HG03520 (cell line): ENCODE measurements at regions not wholly inside any gene's neighbourhood (a gene's known extent, or its start where the extent isn't known, plus 50 kb on each side); places are given as distances from the start of the nearest gene placed in this dataset.

Source experiments
- ATAC-seq: cut with Tn5 transposase; IDR thresholded peaks from one replicate; pipeline ENCODE4 v1.9.1; 2021; ENCODE audit warnings: mild to moderate bottlenecking, moderate library complexity; ENCODE audit not compliant: unreplicated experiment

- ATAC-seq: no peak
These were observed 52.4 kb upstream of the AGPS start for GRCh38 chr2:177340158-177340557.

GRCh38 chr2:177342736-177343135 lies 49.8 kb upstream of the AGPS start:
- no peak for ATAC-seq
